HepG2 (cell line): ENCODE measurements at regions not wholly inside any gene's neighbourhood (a gene's known extent, or its start where the extent isn't known, plus 50 kb on each side); places are given as distances from the start of the nearest gene placed in this dataset.

Experiments
- ATAC-seq: fragments of 200-7000 bp; cut with Tn5 transposase; 3 replicates; pipeline ENCODE4 v1.9.1; 2020; ENCODE audit warnings: mild to moderate bottlenecking, moderate library complexity
- BruUV-seq: library from RNA; stranded (reverse); fragments of 400-500 nt; replicated peaks from 2 replicates; lab custom pipeline; 2021; lab: Mats Ljungman, UMichigan
- CTCF ChIA-PET: fragments of 300-600 bp; formaldehyde crosslinking; extraction: SDS; loops from one replicate; lab custom pipeline; 2021; ENCODE audit warnings: low total read pairs, inconsistent platforms, low intra/inter-chr PET ratio; lab: Yijun Ruan, JAX
- POLR2A ChIA-PET: fragments of 350-600 bp; sonication (Branson Sonifier 250); formaldehyde crosslinking; loops from one replicate; lab custom pipeline; 2020; ENCODE audit warnings: antibody characterized with exemption, inconsistent platforms; lab: Yijun Ruan, JAX
- DNase-seq: peaks from one replicate; pipeline ENCODE4 v3.0.0-alpha.2; 2015; ENCODE audit warnings: low spot score
- FAIRE-seq: peaks from 3 replicates; lab custom pipeline; 2011; peaks lifted over from hg19 to GRCh38; lab: Jason Lieb, UNC
- H2AFZ ChIP-seq: one replicate; pipeline ENCODE4 v1.6.1; 2011; ENCODE audit warnings: low read length, inconsistent platforms
- H3K27ac ChIP-seq: fragments of 300-600 bp; 3 replicates; pipeline ENCODE4 v1.8.0; 2011; ENCODE audit warnings: mixed run types, mild to moderate bottlenecking, mixed read lengths, low read length, inconsistent platforms; ENCODE audit not compliant: insufficient read depth; ENCODE audit errors: extremely low read length
- H3K27me3 ChIP-seq, 2 experiments: fragments of 200-600 bp in 1 of 2; 2 replicates in 1 of 2; 3 replicates in 1 of 2; pipeline versions ENCODE4 v1.6.0 to v1.8.0; 2011; ENCODE audit warnings: low read length in 2 of 2, mild to moderate bottlenecking in 2 of 2, moderate library complexity in 2 of 2, inconsistent platforms in 1 of 2; ENCODE audit not compliant: insufficient read depth in 2 of 2, control insufficient read depth in 1 of 2
- H3K36me3 ChIP-seq, 2 experiments: fragments of 200-600 bp in 1 of 2; replicated peaks in 1 of 2; 2 replicates in 1 of 2; 3 replicates in 1 of 2; pipeline versions ENCODE4 v1.5.1 to v1.8.0; 2011; ENCODE audit warnings: low read length in 2 of 2, inconsistent platforms in 1 of 2; ENCODE audit not compliant: insufficient read depth in 2 of 2, control insufficient read depth in 1 of 2
- H3K4me1 ChIP-seq: 2 replicates; pipeline ENCODE4 v1.5.1; 2012; ENCODE audit warnings: low read length, inconsistent platforms; ENCODE audit not compliant: insufficient read depth
- H3K4me2 ChIP-seq: 2 replicates; pipeline ENCODE4 v1.6.0; 2011; ENCODE audit warnings: low read depth, low read length, inconsistent platforms
- H3K4me3 ChIP-seq, 3 experiments: fragments of 200-600 bp in 1 of 3; sonication (generic), shearing (Covaris generic) in 1 of 3; replicated peaks in 1 of 3; 2 replicates each; pipeline ENCODE4 v1.5.1; 2011 to 2016; ENCODE audit warnings: low read length in 3 of 3, inconsistent platforms in 2 of 3, low read depth in 2 of 3, mild to moderate bottlenecking in 2 of 3, control low read depth in 1 of 3, mixed read lengths in 1 of 3; ENCODE audit not compliant: insufficient read depth in 1 of 3
- H3K79me2 ChIP-seq: one replicate; pipeline ENCODE4 v1.6.1; 2011; ENCODE audit warnings: low read length, inconsistent platforms; ENCODE audit not compliant: insufficient read depth
- H3K9ac ChIP-seq: 2 replicates; pipeline ENCODE4 v1.6.0; 2011; ENCODE audit warnings: mild to moderate bottlenecking, low read depth, low read length, inconsistent platforms; ENCODE audit not compliant: insufficient read depth
- H3K9me3 ChIP-seq: 2 replicates; pipeline ENCODE4 v1.5.1; 2012; ENCODE audit warnings: mild to moderate bottlenecking, low read length
- H4K20me1 ChIP-seq: 2 replicates; pipeline ENCODE4 v1.6.0; 2011; ENCODE audit warnings: inconsistent platforms, mild to moderate bottlenecking, low read length, moderate library complexity; ENCODE audit not compliant: insufficient read depth
- CBX1 ChIP-seq: IDR thresholded peaks from one replicate; pipeline ENCODE4 v1.6.1; 2016; ENCODE audit warnings: antibody characterized with exemption, low read depth
- FOSL1 ChIP-seq: sonication (generic); formaldehyde crosslinking; IDR thresholded peaks from 2 replicates; pipeline ENCODE4 v1.9.0; 2021; ENCODE audit warnings: missing genetic modification reagents, borderline replicate concordance
- HHEX ChIP-seq: IDR thresholded peaks from 2 replicates; pipeline ENCODE4 v1.6.1; 2016; ENCODE audit warnings: control low read depth
- SPEN ChIP-seq: sonication (generic); formaldehyde crosslinking; IDR thresholded peaks from 2 replicates; pipeline ENCODE4 v1.5.1; 2020; ENCODE audit warnings: low read depth, mild to moderate bottlenecking, missing genetic modification reagents
- ZNF563 ChIP-seq: sonication (generic); formaldehyde crosslinking; IDR thresholded peaks from 2 replicates; pipeline ENCODE4 v1.8.0; 2022; ENCODE audit warnings: mild to moderate bottlenecking, moderate library complexity, missing genetic modification reagents
- whole genome bisulfite sequencing: methylation state at CpG from one replicate; pipeline ENCODE4 v1.1.6; 2017; ENCODE audit warnings: low lambda C conversion rate; 5-methylcytosine and 5-hydroxymethylcytosine counted together
- in situ Hi-C: cut with HindIII; loops from 2 replicates; pipeline ENCODE4 v1.10.0; 2017; ENCODE audit warnings: low pct_unique_long_range_greater_than_20kb; ENCODE audit not compliant: extremely low pct_ligation_motif_present
- intact Hi-C: fragments of 100-400 bp; cut with micrococcal nuclease; formaldehyde crosslinking; loops from one replicate; pipeline ENCODE4 v1.10.0; 2022; ENCODE audit not compliant: unreplicated experiment
- TF ChIP-seq, protein P1 (sequence below): IDR thresholded peaks from 2 replicates; pipeline ENCODE4 v1.6.1; 2012; ENCODE audit warnings: inconsistent platforms
- TF ChIP-seq, protein P2 (sequence below): sonication (generic); formaldehyde crosslinking; IDR thresholded peaks from 2 replicates; pipeline ENCODE4 v1.9.0; 2021; ENCODE audit warnings: missing genetic modification reagents, borderline replicate concordance
- TF ChIP-seq, protein P3 (sequence below): sonication (generic); formaldehyde crosslinking; IDR thresholded peaks from 2 replicates; pipeline ENCODE4 v1.5.1; 2020; ENCODE audit warnings: mild to moderate bottlenecking, missing genetic modification reagents, borderline replicate concordance
- TF ChIP-seq, protein P4 (sequence below): sonication (generic); formaldehyde crosslinking; IDR thresholded peaks from 2 replicates; pipeline ENCODE4 v1.5.0; 2020; ENCODE audit warnings: missing genetic modification reagents

DNA sequence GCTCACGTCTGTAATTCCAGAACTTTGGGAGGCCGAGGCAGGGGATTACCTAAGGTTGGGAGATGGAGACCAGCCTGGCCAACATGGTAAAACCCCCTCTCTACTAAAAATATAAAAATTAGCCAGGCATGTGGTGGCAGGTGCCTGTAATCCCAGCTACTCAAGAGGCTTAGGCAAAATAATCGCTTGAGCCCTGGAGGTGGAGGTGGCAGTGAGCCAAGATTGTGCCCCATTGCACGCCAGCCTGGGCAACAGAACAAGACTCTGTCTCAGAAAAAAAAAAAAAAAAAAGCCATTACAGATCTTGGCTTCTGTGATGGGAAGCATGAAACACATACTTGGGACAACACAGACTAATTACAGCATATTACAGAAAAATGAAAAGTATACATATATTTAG, 1404.5 kb upstream of the SPRY2 start:
- CTCF ChIA-PET, result no interaction called here
- POLR2A ChIA-PET, result no interaction called here
- no peak overlapping the region for H3K4me2 ChIP-seq
- no peak overlapping the region for H3K9ac ChIP-seq
- intact Hi-C loops, result no loop called here
- H3K9me3 ChIP-seq, result no peaks in the 10 kb centered on the region
- no peaks in the 10 kb centered on the region for H3K27me3 ChIP-seq
- H3K4me1 ChIP-seq, result no peaks in the 10 kb centered on the region
- H3K4me3 ChIP-seq, result no peak overlapping the region
- H3K36me3 ChIP-seq, result no peaks in the 10 kb centered on the region
- in situ Hi-C loops, result no loop called here
- FAIRE-seq (no peak), DNase-seq (no peak), ATAC-seq (no peak)
- H3K27ac ChIP-seq, result no peak overlapping the region
- WGBS, result 1% methylated on average over 4 of the region's 4 CpGs
- no peaks in the 10 kb centered on the region for H4K20me1 ChIP-seq
- BruUV-seq, result no TSS peak
- H3K79me2 ChIP-seq, result no peaks in the 10 kb centered on the region
- H2AFZ ChIP-seq, result no peak overlapping the region
- TF ChIP-seq, protein P1, sequence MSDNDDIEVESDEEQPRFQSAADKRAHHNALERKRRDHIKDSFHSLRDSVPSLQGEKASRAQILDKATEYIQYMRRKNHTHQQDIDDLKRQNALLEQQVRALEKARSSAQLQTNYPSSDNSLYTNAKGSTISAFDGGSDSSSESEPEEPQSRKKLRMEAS, result no peak
- TF ChIP-seq SPEN (CRISPR knock-in tag) (no peak), ZNF563 (no peak), HHEX (no peak), CBX1 (no peak), FOSL1 (no peak)
- TF ChIP-seq, protein P2, sequence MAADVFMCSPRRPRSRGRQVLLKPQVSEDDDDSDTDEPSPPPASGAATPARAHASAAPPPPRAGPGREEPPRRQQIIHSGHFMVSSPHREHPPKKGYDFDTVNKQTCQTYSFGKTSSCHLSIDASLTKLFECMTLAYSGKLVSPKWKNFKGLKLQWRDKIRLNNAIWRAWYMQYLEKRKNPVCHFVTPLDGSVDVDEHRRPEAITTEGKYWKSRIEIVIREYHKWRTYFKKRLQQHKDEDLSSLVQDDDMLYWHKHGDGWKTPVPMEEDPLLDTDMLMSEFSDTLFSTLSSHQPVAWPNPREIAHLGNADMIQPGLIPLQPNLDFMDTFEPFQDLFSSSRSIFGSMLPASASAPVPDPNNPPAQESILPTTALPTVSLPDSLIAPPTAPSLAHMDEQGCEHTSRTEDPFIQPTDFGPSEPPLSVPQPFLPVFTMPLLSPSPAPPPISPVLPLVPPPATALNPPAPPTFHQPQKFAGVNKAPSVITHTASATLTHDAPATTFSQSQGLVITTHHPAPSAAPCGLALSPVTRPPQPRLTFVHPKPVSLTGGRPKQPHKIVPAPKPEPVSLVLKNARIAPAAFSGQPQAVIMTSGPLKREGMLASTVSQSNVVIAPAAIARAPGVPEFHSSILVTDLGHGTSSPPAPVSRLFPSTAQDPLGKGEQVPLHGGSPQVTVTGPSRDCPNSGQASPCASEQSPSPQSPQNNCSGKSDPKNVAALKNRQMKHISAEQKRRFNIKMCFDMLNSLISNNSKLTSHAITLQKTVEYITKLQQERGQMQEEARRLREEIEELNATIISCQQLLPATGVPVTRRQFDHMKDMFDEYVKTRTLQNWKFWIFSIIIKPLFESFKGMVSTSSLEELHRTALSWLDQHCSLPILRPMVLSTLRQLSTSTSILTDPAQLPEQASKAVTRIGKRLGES (CRISPR knock-in tag), result no peak
- TF ChIP-seq, protein P3, sequence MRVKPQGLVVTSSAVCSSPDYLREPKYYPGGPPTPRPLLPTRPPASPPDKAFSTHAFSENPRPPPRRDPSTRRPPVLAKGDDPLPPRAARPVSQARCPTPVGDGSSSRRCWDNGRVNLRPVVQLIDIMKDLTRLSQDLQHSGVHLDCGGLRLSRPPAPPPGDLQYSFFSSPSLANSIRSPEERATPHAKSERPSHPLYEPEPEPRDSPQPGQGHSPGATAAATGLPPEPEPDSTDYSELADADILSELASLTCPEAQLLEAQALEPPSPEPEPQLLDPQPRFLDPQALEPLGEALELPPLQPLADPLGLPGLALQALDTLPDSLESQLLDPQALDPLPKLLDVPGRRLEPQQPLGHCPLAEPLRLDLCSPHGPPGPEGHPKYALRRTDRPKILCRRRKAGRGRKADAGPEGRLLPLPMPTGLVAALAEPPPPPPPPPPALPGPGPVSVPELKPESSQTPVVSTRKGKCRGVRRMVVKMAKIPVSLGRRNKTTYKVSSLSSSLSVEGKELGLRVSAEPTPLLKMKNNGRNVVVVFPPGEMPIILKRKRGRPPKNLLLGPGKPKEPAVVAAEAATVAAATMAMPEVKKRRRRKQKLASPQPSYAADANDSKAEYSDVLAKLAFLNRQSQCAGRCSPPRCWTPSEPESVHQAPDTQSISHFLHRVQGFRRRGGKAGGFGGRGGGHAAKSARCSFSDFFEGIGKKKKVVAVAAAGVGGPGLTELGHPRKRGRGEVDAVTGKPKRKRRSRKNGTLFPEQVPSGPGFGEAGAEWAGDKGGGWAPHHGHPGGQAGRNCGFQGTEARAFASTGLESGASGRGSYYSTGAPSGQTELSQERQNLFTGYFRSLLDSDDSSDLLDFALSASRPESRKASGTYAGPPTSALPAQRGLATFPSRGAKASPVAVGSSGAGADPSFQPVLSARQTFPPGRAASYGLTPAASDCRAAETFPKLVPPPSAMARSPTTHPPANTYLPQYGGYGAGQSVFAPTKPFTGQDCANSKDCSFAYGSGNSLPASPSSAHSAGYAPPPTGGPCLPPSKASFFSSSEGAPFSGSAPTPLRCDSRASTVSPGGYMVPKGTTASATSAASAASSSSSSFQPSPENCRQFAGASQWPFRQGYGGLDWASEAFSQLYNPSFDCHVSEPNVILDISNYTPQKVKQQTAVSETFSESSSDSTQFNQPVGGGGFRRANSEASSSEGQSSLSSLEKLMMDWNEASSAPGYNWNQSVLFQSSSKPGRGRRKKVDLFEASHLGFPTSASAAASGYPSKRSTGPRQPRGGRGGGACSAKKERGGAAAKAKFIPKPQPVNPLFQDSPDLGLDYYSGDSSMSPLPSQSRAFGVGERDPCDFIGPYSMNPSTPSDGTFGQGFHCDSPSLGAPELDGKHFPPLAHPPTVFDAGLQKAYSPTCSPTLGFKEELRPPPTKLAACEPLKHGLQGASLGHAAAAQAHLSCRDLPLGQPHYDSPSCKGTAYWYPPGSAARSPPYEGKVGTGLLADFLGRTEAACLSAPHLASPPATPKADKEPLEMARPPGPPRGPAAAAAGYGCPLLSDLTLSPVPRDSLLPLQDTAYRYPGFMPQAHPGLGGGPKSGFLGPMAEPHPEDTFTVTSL (CRISPR knock-in tag), result no peak
- TF ChIP-seq, protein P4, sequence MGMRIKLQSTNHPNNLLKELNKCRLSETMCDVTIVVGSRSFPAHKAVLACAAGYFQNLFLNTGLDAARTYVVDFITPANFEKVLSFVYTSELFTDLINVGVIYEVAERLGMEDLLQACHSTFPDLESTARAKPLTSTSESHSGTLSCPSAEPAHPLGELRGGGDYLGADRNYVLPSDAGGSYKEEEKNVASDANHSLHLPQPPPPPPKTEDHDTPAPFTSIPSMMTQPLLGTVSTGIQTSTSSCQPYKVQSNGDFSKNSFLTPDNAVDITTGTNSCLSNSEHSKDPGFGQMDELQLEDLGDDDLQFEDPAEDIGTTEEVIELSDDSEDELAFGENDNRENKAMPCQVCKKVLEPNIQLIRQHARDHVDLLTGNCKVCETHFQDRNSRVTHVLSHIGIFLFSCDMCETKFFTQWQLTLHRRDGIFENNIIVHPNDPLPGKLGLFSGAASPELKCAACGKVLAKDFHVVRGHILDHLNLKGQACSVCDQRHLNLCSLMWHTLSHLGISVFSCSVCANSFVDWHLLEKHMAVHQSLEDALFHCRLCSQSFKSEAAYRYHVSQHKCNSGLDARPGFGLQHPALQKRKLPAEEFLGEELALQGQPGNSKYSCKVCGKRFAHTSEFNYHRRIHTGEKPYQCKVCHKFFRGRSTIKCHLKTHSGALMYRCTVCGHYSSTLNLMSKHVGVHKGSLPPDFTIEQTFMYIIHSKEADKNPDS (CRISPR knock-in tag), result no peak
